Cardiac fibroblast (primary cell): ENCODE measurements at regions not wholly inside any gene's neighbourhood (a gene's known extent, or its start where the extent isn't known, plus 50 kb on each side); places are given as distances from the start of the nearest gene placed in this dataset.

Experiments used
- DNase-seq, 2 donors: peaks; one replicate each; pipeline versions ENCODE4 v3.0.0 to v3.0.0-alpha.2; 2010; ENCODE audit warnings: low read depth in 2 of 2
- H3K4me3 ChIP-seq, 2 donors: replicated peaks in 1 of 2; 1 replicate in 1 of 2; 2 replicates in 1 of 2; pipeline ENCODE4 v1.5.1; 2011; ENCODE audit warnings: low read depth in 2 of 2, low read length in 2 of 2, mild to moderate bottlenecking in 2 of 2, moderate library complexity in 1 of 2
- CTCF ChIP-seq: IDR thresholded peaks from one replicate; pipeline ENCODE4 v1.5.1; 2011; ENCODE audit warnings: low read depth, mild to moderate bottlenecking, low read length, inconsistent platforms

GRCh38 chr14:104302794-104303405 lies 164.5 kb downstream of the KIF26A start:
- H3K4me3 ChIP-seq = no peak overlapping the region
- DNase-seq = no peak
- TF ChIP-seq CTCF = no peak

DNA sequence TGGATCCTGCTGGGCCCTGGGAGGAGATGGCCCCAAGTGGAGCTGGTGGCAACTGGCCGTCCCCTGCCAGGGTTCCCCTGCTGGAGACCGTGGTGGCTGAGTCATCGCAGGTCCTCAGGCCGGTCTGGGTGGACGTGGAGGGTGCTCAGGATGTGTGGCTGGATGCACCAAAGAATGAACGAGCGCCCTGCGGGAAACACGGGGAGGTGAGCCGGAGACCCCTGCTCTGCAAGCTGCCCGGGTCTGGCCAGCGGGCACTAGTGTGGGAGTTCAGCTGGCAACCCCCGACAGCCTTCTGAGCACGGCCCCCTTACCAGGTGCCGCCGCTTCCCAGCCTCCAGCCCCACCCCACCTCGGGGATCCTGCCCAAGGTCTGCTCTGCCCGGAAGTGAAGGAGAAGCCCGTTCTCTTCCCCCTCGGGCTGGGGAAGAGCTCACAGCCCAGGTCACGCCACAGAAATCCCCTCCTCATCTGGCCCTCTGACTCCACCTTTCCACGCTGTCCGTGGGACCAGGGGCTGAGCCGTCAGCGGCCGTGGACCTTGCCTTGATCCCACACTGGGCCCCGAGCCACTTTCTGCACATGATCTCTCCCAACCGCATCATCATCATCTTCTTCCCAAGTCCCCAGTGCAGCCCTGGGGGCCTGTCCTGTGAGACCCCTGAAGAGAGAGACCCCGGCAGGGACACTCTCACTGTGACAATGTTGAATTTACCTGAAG lies 165.5 kb downstream of the KIF26A start:
- H3K4me3 ChIP-seq = no peak overlapping the region
- TF ChIP-seq CTCF = no peak
- DNase-seq = no peak

GRCh38 chr14:104304451-104305351 lies 166.3 kb downstream of the KIF26A start:
- no peak for DNase-seq
- H3K4me3 ChIP-seq = no peak overlapping the region
- TF ChIP-seq CTCF = no peak

- H3K4me3 ChIP-seq = no peak overlapping the region
- no peak for TF ChIP-seq CTCF
- DNase-seq = no peak
Measured at GRCh38 chr14:104305511-104306449, 167.4 kb downstream of the KIF26A start.

GRCh38 chr14:104306450-104307040 lies 168.2 kb downstream of the KIF26A start:
- no peak for TF ChIP-seq CTCF
- DNase-seq = no peak
- no peak overlapping the region for H3K4me3 ChIP-seq

- no peak for TF ChIP-seq CTCF
- no peak for DNase-seq
- H3K4me3 ChIP-seq = no peak overlapping the region
Measured at GRCh38 chr14:104307246-104307626, 168.8 kb downstream of the KIF26A start.
